ENCODE measurements at regions not wholly inside any gene's neighbourhood (a gene's known extent, or its start where the extent isn't known, plus 50 kb on each side); places are given as distances from the start of the nearest gene placed in this dataset.
A peak's percentile ranks its signal among the peaks of the same experiment; 100 is the strongest.
"Not testable (repeated sequence)": the region's sequence is repeated elsewhere in the genome, so short reads cannot be mapped to it uniquely, and the experiment has no call there.

- H3K27me3 Mint-ChIP-seq = no peaks in the 10 kb centered on the region
- peaks cover 16% of the 10 kb centered on the region for H3K9me3 Mint-ChIP-seq
- H3K4me1 Mint-ChIP-seq (ENCODE audit: low read depth) = peaks cover 56% of the 10 kb centered on the region
- peak overlapping the region; percentile 55 for H3K27ac Mint-ChIP-seq
- H3K36me3 Mint-ChIP-seq (ENCODE audit: low read depth) = peaks cover 22% of the 10 kb centered on the region
- H3K4me3 Mint-ChIP-seq = peak overlapping the region; percentile 44
These were observed 114.8 kb upstream of the ADO start for GRCh38 chr10:62689712-62690111.

DNA sequence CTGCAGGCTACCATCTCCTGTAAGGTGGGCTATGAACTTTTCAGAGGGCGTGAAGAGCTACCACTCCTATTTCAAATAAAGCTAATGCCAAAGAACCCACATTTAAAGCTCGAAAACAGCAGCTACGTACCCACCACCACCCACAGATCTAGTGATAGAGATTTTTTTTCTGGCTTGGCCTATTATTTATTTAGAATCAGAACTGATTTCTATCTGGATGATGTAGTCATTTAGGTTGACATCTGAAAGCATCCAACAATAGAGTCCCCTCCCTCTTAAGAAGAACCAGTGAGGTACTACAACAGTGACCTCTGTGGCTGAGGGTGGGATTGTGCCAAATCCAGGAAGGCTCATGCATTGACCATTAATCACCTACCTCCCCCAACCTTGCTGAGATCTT lies 113.8 kb upstream of the ADO start:
- H3K4me3 Mint-ChIP-seq = peak overlapping the region; percentile 25

DNA sequence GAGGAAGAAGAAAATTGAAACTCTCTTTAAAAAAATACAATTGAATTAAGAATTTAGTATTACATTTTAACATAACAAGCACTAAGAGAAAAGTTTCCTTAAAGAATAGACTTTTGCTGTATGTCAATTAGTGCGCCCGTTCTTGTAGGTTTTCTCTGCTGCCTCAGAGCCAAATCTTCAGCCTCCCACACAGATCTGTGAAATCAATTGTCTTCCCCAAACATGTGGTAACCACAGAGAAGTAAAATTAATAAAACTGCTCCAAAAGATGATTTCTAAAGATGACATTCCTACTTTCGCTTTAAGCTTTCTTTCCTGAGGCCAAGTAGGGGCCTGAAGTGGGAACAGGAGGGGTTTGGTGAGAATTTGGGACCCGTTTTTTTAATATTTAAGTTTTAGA lies 113.2 kb upstream of the ADO start:
- H3K27ac Mint-ChIP-seq = peak overlapping the region; percentile 49
- peaks cover 15% of the 10 kb centered on the region for H3K36me3 Mint-ChIP-seq (ENCODE audit: low read depth)
- peaks cover 8% of the 10 kb centered on the region for H3K9me3 Mint-ChIP-seq
- peak overlapping the region; percentile 40 for H3K4me3 Mint-ChIP-seq
- H3K27me3 Mint-ChIP-seq = no peaks in the 10 kb centered on the region
- peaks cover 69% of the 10 kb centered on the region for H3K4me1 Mint-ChIP-seq (ENCODE audit: low read depth)

More for the DNA sequence above, 113.8 kb upstream of the ADO start:
- Mint-ChIP-seq H3K36me3 (ENCODE audit: low read depth) (peaks cover 21% of the 10 kb centered on the region), H3K27ac (peak overlapping the region; percentile 49), H3K9me3 (peaks cover 14% of the 10 kb centered on the region), H3K27me3 (no peaks in the 10 kb centered on the region), H3K4me1 (ENCODE audit: low read depth) (peaks cover 65% of the 10 kb centered on the region)

DNA sequence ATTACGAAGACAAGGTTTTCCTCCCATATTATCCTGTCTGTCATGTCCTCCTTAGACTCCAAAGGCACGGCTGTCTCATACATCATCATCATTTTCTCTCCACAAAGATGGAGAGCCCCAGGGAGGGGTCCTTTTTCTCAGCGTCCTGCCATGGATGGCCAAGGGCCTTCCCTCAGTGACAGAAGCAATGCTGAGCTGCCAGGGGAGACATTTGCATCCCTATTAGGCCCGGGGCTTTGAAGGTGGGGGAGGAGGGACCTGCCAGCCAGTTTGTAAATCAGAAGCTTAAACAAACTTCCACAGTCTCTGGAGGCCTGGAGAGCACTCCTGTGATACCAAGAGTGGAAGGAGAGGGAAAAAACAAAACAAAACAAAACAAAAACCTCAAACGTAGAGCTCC lies 112.4 kb upstream of the ADO start:
- Mint-ChIP-seq H3K9me3 (peaks cover 6% of the 10 kb centered on the region), H3K27ac (peak overlapping the region; percentile 5), H3K27me3 (no peaks in the 10 kb centered on the region), H3K4me3 (no peak overlapping the region), H3K4me1 (ENCODE audit: low read depth) (peaks cover 75% of the 10 kb centered on the region), H3K36me3 (ENCODE audit: low read depth) (peaks cover 10% of the 10 kb centered on the region)

DNA sequence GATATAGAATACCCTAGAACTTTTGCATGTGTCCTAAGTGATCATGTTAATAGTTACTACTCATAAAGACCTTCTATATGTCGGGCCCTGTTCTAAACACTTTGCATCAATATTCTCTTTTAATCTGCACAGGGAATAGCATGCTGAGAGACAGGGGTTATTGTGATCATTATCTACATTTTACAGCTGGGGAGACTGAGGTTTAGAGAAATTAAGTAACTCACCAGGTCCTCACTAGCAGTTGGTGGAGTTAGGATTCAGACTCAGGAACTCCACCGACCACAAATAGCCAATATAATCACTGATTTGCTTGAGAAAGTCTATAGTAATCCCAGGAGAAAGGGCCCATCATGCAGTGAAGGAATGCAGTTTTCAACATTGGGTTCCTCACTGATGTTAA lies 111.2 kb upstream of the ADO start:
- Mint-ChIP-seq H3K4me3 (no peak overlapping the region), H3K4me1 (ENCODE audit: low read depth) (peaks cover 69% of the 10 kb centered on the region), H3K27ac (no peak overlapping the region), H3K9me3 (no peaks in the 10 kb centered on the region), H3K27me3 (no peaks in the 10 kb centered on the region), H3K36me3 (ENCODE audit: low read depth) (no peaks in the 10 kb centered on the region)

DNA sequence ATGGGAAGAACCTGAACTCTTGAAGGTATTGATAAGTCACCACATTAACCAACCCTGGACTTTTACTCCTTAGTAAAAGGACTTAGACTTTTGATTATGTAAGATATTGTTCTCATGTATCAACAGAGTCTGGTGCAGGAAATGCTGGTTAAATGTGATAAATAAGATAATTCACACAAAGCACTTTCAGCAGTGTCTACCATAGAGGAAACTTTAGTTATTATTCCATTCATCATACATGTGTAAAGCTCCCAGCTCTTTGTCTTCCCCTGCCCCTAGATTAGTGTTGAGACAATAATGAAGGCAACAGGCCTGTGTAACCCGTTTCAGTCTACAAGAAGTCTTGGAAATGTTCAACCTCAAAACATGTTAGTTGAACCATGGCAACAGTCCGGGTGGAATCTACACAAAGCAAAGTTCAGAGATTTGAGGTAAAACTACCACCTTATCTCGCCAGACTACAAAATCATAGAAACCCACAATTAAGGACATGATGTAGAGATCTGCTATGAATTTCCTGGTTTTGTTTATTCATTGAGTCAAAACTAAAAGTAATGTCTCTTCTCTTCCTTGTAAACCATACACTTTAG lies 109.9 kb upstream of the ADO start:
- H3K4me3 Mint-ChIP-seq = no peak overlapping the region
- peaks cover 9% of the 10 kb centered on the region for H3K9me3 Mint-ChIP-seq
- peaks cover 58% of the 10 kb centered on the region for H3K4me1 Mint-ChIP-seq (ENCODE audit: low read depth)
- H3K36me3 Mint-ChIP-seq (ENCODE audit: low read depth) = peaks cover 8% of the 10 kb centered on the region
- H3K27me3 Mint-ChIP-seq = no peaks in the 10 kb centered on the region
- H3K27ac Mint-ChIP-seq = no peak overlapping the region

- peaks cover 17% of the 10 kb centered on the region for H3K9me3 Mint-ChIP-seq
- H3K27ac Mint-ChIP-seq = no peak overlapping the region
- no peak overlapping the region for H3K4me3 Mint-ChIP-seq
- peaks cover 8% of the 10 kb centered on the region for H3K36me3 Mint-ChIP-seq (ENCODE audit: low read depth)
- peaks cover under 1% of the 10 kb centered on the region for H3K27me3 Mint-ChIP-seq
- H3K4me1 Mint-ChIP-seq (ENCODE audit: low read depth) = peaks cover 36% of the 10 kb centered on the region
These were observed 107.7 kb upstream of the ADO start for GRCh38 chr10:62696798-62697197.

DNA sequence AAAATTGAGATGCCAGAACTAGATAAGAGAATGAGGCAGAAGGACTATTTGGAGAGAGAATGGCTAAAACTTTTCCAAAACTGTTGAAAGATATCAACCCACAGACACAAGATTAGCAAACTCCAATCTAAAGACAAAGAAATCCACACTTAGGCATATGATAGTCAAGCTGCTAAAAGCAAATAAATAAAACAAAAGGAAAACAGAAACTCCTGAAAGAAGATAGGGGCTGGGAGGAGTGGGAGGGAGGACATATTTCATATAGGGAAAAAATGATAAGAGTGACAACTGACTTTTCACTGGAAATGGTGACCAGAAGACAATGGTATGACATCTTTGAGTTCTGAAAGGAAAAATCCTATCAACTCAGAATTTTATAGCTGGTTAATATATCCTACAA lies 105.4 kb upstream of the ADO start:
- Mint-ChIP-seq H3K36me3 (ENCODE audit: low read depth) (peaks cover 8% of the 10 kb centered on the region), H3K4me3 (no peak overlapping the region), H3K9me3 (peaks cover 17% of the 10 kb centered on the region), H3K27ac (no peak overlapping the region), H3K4me1 (ENCODE audit: low read depth) (peaks cover 25% of the 10 kb centered on the region), H3K27me3 (peaks cover 6% of the 10 kb centered on the region)

DNA sequence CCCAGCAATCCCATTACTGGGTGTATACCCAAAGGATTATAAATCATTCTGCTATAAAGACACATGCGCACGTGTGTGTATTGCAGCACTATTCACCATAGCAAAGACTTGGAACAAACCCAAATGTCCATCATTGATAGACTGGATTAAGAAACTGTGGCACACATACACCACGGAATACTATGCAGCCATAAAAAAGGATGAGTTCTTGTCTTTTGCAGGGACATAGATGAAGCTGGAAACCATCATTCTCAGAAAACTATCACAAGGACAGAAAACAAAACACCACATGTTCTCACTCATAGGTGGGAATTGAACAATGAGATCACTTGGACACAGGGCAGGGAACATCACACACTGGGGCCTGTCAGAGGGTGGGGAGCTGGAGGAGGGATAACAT lies 100.4 kb upstream of the ADO start:
- H3K36me3 Mint-ChIP-seq (ENCODE audit: low read depth); H3K4me3 Mint-ChIP-seq; H3K4me1 Mint-ChIP-seq (ENCODE audit: low read depth); H3K27me3 Mint-ChIP-seq; H3K27ac Mint-ChIP-seq: not testable (repeated sequence)
- peaks cover 13% of the 10 kb centered on the region for H3K9me3 Mint-ChIP-seq

DNA sequence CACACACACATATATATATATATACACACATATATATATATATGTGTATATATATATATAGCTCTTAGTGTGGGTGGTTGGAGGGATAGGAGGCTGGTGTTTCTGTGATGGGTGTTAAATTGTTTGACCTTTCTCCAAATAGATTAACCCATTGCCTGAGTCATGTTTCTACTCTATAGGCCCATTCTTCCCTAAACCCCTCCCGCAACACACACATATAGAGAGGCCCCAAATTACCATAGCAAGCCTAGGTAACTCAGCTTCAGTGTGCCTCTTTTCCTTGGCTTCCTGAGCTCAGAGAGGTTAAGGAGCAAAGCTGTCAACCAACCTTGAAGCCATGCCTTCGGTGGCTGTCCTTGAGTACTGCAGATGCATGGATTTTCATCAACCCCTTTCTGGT lies 98.7 kb upstream of the ADO start:
- H3K9me3 Mint-ChIP-seq = peaks cover 4% of the 10 kb centered on the region
- peaks cover 9% of the 10 kb centered on the region for H3K27me3 Mint-ChIP-seq
- no peak overlapping the region for H3K4me3 Mint-ChIP-seq
- no peaks in the 10 kb centered on the region for H3K36me3 Mint-ChIP-seq (ENCODE audit: low read depth)
- H3K27ac Mint-ChIP-seq = no peak overlapping the region
- peaks cover 19% of the 10 kb centered on the region for H3K4me1 Mint-ChIP-seq (ENCODE audit: low read depth)

DNA sequence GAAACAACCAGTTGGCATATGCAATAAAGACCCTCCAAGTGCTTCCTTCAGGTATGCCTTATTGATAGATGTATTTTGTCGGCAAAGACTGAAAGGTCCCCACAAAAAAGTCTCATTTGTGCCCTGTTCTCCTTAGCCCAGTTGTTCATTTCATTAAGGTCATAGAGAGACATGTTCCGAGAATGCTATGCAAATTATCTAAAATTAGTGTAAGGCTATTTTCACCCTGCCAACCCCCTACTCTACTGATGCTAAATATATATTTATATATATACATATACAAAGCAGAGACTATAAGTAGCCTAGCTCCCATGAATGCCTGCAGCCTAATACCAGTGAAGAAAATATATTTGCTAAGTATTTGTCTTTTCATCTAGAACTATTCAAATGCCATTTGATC lies 96.7 kb upstream of the ADO start:
- H3K9me3 Mint-ChIP-seq = no peaks in the 10 kb centered on the region
- H3K27me3 Mint-ChIP-seq = peaks cover 7% of the 10 kb centered on the region
- H3K4me1 Mint-ChIP-seq (ENCODE audit: low read depth) = peaks cover 19% of the 10 kb centered on the region
- no peak overlapping the region for H3K4me3 Mint-ChIP-seq
- H3K36me3 Mint-ChIP-seq (ENCODE audit: low read depth) = no peaks in the 10 kb centered on the region
- no peak overlapping the region for H3K27ac Mint-ChIP-seq

DNA sequence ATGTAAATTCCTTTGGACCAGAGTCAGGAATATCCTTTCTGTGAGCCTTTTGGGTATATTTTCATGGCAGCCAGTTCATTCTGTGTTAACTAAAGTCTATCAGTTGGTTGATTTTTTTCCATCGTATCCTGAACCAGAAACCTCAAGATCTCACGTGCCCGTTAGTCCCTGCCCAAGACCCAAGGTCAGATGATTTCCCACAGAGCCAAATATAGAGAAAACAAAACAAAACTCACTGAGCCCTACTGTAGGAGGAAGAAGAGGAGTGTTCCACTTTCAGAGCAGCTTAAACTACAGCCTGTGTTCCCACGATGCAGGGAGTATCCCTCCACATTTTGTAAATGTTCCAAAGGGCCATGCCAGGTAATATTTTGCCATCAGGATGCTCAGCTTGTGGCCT lies 96.0 kb upstream of the ADO start:
- Mint-ChIP-seq H3K4me3 (no peak overlapping the region), H3K4me1 (ENCODE audit: low read depth) (peaks cover 19% of the 10 kb centered on the region), H3K36me3 (ENCODE audit: low read depth) (no peaks in the 10 kb centered on the region), H3K9me3 (no peaks in the 10 kb centered on the region), H3K27ac (peak overlapping the region; percentile 13), H3K27me3 (peaks cover 7% of the 10 kb centered on the region)

GRCh38 chr10:62709200-62709599 lies 95.3 kb upstream of the ADO start:
- Mint-ChIP-seq H3K4me3 (no peak overlapping the region), H3K27ac (no peak overlapping the region), H3K27me3 (peaks cover 4% of the 10 kb centered on the region), H3K4me1 (ENCODE audit: low read depth) (peaks cover 19% of the 10 kb centered on the region), H3K9me3 (no peaks in the 10 kb centered on the region), H3K36me3 (ENCODE audit: low read depth) (no peaks in the 10 kb centered on the region)

GRCh38 chr10:62710182-62710581 lies 94.3 kb upstream of the ADO start:
- Mint-ChIP-seq H3K27ac (no peak overlapping the region), H3K4me3 (no peak overlapping the region), H3K4me1 (ENCODE audit: low read depth) (peaks cover 28% of the 10 kb centered on the region), H3K36me3 (ENCODE audit: low read depth) (no peaks in the 10 kb centered on the region), H3K27me3 (peaks cover 4% of the 10 kb centered on the region), H3K9me3 (no peaks in the 10 kb centered on the region)

- H3K4me1 Mint-ChIP-seq (ENCODE audit: low read depth) = peaks cover 20% of the 10 kb centered on the region
- no peaks in the 10 kb centered on the region for H3K9me3 Mint-ChIP-seq
- no peak overlapping the region for H3K27ac Mint-ChIP-seq
- no peak overlapping the region for H3K4me3 Mint-ChIP-seq
- H3K27me3 Mint-ChIP-seq = peaks cover 9% of the 10 kb centered on the region
- H3K36me3 Mint-ChIP-seq (ENCODE audit: low read depth) = no peaks in the 10 kb centered on the region
These were observed 89.1 kb upstream of the ADO start for GRCh38 chr10:62715383-62715782.

GRCh38 chr10:62718585-62718984 lies 85.9 kb upstream of the ADO start:
- Mint-ChIP-seq H3K27ac (no peak overlapping the region), H3K9me3 (no peaks in the 10 kb centered on the region), H3K4me1 (ENCODE audit: low read depth) (peaks cover 17% of the 10 kb centered on the region), H3K36me3 (ENCODE audit: low read depth) (no peaks in the 10 kb centered on the region), H3K27me3 (peaks cover 9% of the 10 kb centered on the region), H3K4me3 (no peak overlapping the region)
